Epithelial cell of prostate (primary cell): ENCODE measurements at regions not wholly inside any gene's neighbourhood (a gene's known extent, or its start where the extent isn't known, plus 50 kb on each side); places are given as distances from the start of the nearest gene placed in this dataset.
"Not testable (repeated sequence)": the region's sequence is repeated elsewhere in the genome, so short reads cannot be mapped to it uniquely, and the experiment has no call there.

Source experiments
- DNase-seq: peaks from one replicate; pipeline ENCODE4 v3.0.0-alpha.2; 2011; ENCODE audit warnings: low read depth, low spot score
- H3K27ac ChIP-seq: fragments of 450-650 bp; 2 replicates; pipeline ENCODE4 v1.5.1; 2017; ENCODE audit warnings: mild to moderate bottlenecking

DNA sequence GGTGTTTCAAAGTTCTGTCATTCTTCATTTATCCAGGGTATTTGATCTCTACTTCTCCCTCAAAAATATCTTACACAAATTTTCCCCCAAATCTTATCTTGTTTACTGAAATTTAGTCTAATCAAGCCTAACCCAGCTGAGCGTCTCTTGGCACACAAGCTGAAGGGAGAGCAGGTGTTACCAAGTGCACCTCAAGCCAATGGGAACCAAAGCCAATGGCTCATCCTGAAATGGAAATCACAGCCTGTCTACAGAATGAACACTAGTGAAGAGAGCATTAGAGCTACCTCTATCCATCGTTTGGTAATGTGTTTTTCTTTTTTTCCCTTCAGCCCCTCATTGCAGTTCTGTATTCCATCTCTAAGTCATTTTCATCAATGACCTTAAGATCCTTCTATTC lies 1350.8 kb downstream of the OLFM4 start:
- no peak overlapping the region for H3K27ac ChIP-seq

DNA sequence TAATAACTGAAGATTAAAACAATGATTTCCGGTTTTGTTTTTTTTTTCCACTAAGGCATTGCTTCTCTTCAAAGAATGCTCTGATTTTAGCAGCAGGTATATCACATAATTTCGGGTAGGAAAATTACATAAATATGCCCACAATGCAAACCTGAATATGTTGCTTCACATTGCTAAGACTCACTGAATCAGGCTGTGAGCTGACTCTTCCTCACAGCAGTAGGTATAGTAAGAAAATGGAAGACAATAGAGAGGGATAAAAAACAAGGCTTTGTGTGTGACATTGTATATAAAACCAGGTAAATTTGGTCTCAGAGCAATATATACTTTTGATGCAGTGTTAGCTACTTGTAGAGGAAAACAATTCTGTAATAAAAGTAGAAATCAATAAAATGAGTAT lies 1355.0 kb downstream of the OLFM4 start:
- H3K27ac ChIP-seq = no peak overlapping the region
- no peak for DNase-seq

More for the DNA sequence above, 1350.8 kb downstream of the OLFM4 start:
- no peak for DNase-seq

DNA sequence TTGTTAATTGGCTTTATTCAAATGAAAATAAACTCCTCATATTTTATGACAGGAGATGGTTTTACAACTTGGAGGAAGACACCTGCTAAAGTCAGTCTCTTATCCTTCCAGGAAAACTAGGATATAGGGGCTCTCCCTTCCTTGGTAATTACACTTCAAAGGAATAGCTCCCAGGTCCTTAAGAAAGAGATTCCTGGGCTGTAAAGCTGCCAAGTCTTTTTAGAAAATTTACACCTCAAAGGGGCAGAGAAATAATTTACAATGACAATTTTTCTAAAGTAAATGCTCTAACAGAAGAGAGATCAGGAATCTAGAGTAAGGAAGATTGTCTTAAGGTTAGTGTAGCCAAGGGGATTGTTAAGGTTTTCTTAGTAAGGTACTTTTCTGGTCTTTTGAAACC lies 1359.0 kb downstream of the OLFM4 start:
- no peak overlapping the region for H3K27ac ChIP-seq
- no peak for DNase-seq

DNA sequence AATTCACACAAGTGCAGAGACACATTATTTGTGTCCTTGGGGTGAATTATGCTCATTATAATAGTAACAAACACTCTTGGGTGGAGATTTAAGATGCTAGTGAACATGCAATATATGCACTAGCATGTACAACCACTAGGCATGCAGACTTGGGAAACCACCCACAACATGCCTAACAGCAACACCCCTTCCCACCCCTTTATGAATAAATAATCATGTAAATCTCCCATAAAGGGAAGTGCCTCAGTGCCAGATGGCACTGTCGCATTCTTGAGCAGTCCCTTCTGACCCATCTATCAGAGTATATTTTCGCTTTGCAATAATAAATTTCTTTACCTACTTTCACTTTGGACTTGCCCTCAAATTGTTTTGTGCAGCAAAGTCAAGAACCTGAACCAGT lies 1362.2 kb downstream of the OLFM4 start:
- H3K27ac ChIP-seq = no peak overlapping the region
- no peak for DNase-seq

DNA sequence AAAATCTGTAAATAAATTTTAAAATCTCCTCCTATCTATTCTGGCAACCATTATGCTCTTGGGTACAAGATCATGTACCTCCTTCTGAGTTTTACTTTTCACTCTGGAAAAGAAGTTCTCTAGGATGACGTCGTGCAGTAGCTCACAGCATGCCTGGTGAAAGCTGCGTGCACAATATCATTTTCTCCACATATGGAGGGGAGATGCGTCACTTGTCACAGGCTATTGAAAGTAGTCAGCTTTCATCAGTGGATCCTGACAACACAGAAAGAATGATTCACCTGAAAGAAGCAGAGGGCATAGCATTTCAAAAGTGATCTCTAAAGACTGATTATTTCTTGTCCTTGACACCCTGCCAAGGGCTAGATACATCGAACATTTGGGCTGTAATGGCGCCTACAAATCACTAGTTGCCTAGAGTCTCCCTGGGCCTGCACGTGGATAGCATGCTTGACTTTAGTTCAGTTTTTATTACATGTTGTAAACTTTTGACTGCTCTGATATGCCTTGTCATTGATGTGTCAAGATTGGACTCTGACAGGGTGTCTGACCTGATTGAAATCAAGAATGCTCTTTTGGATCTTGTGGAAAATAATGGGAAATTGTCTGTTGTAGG lies 1365.6 kb downstream of the OLFM4 start:
- no peak for DNase-seq
- H3K27ac ChIP-seq = no peak overlapping the region

DNA sequence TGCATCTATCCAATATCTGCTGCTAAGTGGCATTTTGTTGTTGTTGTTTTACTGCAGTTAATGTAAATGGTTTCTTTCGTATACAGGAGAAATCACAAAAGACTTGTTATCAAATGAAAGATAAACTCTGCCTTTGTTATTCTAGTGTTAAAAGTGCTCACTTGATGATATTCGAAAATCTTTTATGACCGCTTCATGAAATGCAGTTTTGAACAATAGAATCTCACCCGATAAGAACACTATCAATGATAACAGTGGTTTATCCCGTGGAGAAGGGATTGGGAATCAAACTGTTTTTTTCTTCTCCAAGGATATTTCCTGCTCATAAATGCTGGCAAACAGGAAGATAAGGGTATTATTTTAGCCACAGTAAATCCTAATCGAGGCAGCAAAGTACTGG lies 1366.3 kb downstream of the OLFM4 start:
- H3K27ac ChIP-seq = no peak overlapping the region
- DNase-seq = no peak

DNA sequence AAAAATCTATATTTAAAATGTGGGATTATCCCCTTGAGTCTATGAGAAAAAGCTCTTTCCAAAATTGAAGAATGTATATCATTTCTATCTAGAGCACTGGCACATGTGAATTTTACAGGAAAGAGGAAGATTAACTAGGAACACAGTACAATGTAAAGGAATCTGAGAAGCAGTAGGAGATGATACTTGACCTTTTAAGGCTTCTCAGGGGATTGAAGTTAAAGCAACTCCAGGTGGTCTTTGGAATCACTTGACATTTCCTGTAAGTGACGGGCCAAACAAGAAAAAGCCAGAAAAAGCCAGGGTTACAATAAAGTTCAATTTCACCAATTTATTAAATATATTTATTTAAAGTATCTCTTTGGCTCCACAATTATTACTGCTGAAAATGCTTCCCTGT lies 1373.9 kb downstream of the OLFM4 start:
- H3K27ac ChIP-seq = no peak overlapping the region
- DNase-seq = no peak

DNA sequence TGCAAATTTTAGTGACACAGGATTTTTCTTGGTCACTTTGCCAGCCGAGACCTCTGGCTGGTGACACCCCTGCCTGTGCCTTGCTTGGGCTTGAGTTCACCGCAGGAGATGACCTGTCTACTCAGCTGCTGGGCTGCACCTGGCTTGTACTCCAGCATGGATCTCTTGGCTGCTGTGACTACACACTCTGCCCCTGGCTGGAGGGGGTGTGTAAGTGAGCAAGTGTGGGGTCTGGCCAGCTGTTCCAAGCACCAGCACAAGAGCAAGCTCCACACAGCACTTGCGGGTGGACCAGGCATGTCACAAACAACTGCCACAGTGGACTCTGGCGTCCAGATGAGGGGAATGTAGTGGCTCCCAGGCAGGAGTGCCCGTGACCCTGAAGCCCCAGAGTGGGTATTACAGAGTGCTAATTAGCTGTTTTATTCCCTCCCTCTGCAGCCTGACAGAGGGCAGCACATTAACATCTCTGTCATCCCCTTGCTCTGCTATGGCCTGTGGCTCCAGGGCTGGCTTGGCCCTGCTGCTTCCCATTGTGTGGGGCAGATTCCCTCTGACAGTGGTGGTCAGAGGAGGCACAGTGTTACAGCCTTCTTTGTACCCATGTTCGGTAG lies 1387.2 kb downstream of the OLFM4 start:
- no peak for DNase-seq
- no peak overlapping the region for H3K27ac ChIP-seq

DNA sequence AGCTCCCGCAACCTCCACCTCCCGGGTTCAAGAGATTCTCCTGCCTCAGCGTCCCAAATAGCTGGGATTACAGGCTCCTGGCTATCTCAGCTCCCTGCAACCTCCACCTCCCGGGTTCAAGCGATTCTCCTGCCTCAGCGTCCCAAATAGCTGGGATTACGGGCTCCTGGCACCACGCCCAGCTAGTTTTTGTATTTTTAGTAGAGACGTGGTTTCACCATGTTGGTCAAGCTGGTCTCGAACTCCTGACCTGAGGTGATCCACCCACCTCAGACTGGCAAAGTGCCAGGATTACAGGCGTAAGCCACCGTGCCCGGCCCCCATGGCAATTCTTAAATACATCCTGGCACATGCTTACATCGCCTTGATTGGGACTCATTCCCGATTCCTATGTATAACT lies 1394.3 kb downstream of the OLFM4 start:
- not testable (repeated sequence) for H3K27ac ChIP-seq, DNase-seq

DNA sequence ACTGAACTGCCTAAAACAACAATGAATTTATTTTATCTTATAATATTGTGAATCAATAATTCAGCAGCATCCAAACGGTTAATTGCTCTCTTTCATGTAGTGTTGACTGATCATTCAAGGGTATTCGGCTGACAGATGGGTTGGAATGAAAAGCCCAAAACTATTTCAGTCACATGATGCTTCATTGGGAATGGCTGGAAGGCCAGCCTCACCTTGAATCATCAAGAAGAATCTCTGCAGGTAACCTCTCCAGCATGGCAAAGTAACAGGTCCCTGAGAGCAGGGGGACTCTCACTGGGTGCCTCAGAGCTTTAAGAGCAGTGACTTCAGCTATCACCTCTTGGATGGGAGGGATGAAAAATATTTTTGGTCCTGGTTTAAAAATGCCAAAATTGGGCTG lies 1395.7 kb downstream of the OLFM4 start:
- no peak overlapping the region for H3K27ac ChIP-seq
- no peak for DNase-seq

DNA sequence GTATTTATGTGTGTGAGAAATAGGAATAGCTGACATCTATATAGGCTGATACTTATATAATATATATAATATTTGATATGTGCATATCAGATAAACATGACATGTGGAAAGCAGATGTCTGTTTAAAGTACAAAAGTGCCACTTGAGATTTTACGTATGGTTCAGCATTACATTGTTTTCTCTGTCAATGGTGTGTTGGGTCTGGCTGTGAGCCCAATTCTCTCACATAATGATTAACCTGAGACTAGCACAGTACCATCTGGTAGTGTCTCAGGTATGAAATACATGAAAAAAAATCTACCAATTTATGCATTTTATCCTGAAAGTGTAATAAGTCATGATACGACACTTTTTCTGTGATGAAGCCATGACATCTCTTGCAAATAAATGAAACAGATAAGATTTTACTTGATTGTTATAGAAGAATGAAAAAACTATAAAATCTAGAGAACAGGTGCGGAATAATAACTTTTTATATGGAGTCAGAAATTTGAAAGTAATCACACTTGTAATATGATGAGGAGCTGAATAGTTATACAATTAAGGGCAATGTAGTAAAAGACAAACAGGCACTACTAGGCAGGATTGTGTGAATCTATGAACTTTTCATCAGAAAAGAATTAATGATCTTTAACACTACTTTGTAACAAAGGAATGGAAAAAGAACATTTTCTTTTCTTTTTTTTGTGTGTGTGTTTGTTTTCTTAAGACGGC lies 1405.0 kb downstream of the OLFM4 start:
- DNase-seq = no peak
- H3K27ac ChIP-seq = no peak overlapping the region

DNA sequence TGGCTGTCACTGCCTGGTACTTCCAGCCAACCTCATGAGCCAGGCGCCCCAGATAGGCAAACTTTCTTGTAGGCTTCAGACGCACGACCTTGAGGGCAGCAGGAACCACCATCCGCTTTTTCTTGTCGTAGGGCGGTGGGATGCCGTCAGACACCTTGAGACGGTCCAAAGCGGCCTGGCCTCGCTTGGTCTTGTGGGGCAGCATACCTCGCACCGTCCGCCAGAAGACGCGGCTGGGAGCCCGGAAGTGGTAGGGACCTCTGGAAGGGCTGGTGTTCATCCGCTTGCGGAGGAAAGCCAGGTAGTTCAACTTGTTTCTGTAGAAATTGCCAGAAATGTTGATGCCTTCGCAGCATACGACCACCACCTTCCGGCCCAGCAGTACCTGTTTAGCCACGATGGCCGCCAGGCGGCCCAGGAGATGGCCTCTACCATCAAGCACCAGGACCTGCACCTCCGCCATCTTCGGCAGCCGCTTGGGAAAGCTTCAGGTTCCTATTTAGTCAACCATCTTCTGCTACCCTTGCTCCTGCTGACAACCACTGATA lies 1412.3 kb downstream of the OLFM4 start:
- H3K27ac ChIP-seq, DNase-seq: not testable (repeated sequence)

DNA sequence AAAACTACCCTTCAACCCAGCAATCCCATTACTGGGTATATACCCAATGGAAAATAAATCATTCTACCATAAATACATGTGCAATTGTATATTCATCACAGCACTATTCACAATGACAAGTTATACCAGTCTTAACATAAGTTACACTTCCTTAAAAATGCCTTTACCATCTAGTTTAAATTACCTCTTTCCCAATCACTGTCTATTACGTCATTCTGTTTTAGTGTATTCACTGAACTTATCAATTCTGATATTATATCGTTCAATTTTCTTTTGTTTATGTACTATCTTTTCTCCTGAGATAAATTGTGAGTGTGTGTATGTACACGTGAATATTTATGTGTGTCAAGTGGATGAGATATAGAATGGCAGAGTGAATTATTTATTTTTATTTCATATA lies 1416.8 kb downstream of the OLFM4 start:
- H3K27ac ChIP-seq = no peak overlapping the region
- no peak for DNase-seq

DNA sequence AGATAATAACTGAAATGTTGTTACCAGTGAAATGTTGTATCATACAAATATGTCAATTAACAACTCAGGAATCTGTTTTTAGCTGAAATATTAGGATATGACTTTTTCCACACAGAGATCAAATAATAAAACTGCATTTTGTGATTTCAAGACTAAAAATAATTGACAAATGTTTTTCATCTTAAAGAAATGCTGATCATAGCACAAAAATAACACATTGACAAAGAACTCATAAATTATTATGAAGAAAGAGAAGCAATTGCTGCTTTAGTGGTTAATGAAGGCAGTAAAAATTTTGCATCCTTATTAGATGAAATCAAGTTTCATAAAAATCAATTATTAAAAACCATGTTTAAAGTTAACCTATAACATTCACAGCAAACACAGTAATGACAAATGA lies 1417.3 kb downstream of the OLFM4 start:
- no peak for DNase-seq
- no peak overlapping the region for H3K27ac ChIP-seq

DNA sequence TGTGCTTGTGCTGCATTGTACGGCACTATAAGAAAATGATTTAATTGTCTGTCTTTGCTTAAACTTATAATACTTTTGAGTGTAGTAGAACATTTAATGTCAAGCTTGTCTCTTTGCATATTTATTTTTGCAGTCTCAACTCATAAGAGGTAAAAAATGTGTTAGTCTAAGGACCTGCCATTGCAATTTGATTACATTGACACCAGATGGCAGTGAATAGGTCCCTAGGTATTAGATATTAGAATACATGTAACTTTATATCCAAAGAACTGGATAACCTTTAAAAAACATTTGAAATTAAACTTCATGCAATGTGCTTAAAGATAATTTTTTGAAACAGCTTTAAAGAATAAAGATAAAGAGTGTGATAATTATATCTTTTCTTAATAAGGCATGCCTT lies 1421.3 kb downstream of the OLFM4 start:
- no peak overlapping the region for H3K27ac ChIP-seq
- DNase-seq = no peak

DNA sequence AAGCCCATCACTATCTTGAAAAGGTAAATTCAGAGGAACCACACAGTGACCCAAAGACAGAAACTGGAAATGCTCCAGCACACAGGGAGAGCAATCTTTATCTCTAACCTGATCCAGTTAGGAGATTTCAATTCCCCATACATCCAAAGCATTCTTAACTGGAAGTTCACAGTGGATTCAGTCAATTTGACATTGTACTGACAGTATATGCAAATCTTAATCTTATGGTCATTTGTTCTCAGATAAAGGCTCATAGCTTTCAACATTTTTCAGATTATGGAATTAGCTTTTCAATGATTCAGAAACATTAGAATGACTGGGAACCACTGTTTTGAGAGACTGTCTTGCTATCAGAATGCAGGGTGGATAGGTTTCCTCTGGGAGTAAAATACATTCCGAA lies 1455.6 kb downstream of the OLFM4 start:
- DNase-seq = no peak
- H3K27ac ChIP-seq = no peak overlapping the region

DNA sequence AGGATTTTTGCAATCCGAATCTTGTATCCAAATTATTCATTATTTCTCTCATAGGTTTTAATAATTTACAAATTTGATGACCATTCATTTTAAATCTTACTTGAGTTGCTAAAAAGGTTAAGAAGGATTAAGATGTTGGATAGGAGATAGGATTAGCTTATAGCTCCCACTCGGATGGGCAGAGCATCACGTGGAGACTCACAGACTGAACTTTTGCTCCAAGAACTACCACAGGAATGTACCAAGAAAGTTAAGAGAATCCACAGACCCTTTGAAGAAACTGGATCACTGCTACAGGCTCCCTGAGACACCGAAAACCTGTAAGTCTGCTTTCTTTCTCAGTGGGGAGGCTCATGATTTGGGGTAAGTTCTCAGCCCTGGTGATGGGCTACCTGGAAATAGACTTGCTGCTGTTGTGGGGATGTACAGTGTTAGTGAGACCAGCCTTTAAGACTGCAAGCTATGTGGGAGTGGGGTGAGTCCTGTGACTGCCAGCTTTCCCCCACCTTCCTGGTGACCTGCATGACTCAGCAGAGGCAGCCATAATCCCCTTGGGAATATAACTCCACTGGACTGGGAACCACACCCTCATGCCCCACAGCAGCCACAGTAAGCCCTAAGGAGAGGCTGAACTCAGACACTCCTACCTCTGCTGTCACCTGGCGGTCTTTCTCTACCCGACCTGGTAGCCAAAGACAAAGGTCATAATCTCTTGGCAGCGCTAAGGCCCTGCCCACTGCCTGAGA lies 1458.0 kb downstream of the OLFM4 start:
- DNase-seq = no peak
- no peak overlapping the region for H3K27ac ChIP-seq

DNA sequence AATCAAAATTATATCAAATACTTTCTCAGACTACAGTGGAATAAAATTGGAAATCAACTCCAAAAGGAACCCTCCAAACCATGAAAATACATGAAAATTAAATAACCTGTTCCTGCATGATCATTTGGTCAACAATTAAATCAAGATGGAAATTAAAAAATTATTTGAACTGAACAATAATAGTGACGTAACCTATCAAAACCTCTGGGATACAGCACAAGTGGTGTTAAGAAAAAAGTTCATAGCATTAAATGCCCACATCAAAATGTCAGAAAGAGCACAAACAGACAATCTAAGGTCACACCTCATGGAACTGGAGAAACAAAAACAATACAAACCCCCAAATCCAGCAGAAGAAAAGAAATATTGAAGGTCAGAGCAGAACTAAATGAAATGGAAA lies 1460.7 kb downstream of the OLFM4 start:
- DNase-seq = no peak
- H3K27ac ChIP-seq = no peak overlapping the region

DNA sequence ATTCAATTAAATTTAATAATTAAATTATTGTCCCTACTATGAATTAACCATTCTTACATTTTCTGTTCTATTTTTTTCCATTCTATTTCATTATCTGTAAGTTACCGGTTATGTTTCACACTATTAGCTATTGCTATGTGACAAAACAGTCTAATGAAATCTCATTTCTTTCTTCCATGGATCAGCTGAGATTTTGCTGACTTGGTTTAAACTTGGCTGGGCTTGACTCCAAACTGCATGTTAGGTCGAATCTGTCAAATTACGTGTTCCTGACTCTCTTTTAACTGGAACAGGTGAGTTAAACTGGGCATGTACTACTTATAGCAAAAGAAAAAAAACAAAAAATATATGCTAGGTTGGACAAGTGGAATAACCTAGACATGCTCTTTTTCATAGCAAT lies 1464.4 kb downstream of the OLFM4 start:
- H3K27ac ChIP-seq = no peak overlapping the region
- DNase-seq = no peak

DNA sequence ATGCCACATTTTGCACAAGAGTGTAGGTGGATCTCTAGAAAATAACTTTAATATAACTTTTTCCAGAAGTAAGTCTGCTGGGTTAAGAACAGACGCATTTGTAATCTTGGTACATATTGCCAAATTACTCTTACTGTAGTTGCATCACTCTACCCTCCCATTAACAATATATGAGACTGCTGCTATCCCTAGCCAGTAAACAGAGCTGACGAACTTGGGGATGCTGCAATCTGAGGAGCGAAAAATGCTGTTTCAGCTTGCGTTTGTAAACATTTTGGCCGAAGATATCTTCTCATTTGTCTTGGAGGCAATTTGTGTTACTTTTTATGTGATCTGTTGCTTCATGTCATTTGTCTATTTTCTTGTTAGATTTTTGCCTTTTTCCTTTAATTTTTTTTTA lies 1482.8 kb downstream of the OLFM4 start:
- no peak overlapping the region for H3K27ac ChIP-seq
- no peak for DNase-seq

DNA sequence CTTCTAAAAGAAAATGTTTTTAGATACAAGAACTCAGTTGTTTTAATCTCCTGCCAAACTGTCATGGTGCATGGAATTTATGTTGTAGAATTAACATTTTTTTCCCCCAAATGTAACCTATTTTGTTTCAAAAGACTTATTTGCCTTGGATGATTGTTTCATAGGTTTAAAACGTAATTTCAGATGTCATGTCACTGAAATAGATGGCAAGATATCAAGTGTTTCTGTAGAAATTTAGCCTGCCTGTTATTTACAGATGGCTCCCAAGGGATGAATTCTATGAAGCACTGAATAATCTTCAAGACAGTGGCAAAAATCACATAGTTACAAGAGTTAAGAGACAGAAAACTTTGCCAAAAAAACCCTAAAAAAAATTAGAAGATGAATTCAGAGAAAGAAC lies 1484.6 kb downstream of the OLFM4 start:
- H3K27ac ChIP-seq = no peak overlapping the region
- DNase-seq = no peak
